HUES48 (cell line): ENCODE measurements at regions not wholly inside any gene's neighbourhood (a gene's known extent, or its start where the extent isn't known, plus 50 kb on each side); places are given as distances from the start of the nearest gene placed in this dataset.
"Not testable (repeated sequence)": the region's sequence is repeated elsewhere in the genome, so short reads cannot be mapped to it uniquely, and the experiment has no call there.

Experiments
- H3K27ac ChIP-seq: one replicate; pipeline ENCODE4 v1.7.0; 2013; ENCODE audit warnings: low read depth, low read length, inconsistent platforms
- H3K27me3 ChIP-seq: 2 replicates; pipeline ENCODE4 v1.6.1; 2013; ENCODE audit warnings: mild to moderate bottlenecking, low read length; ENCODE audit not compliant: control insufficient read depth, insufficient read depth
- H3K36me3 ChIP-seq: 2 replicates; pipeline ENCODE4 v1.6.1; 2013; ENCODE audit warnings: low read length; ENCODE audit not compliant: control insufficient read depth, insufficient read depth
- H3K4me1 ChIP-seq: 2 replicates; pipeline ENCODE4 v1.6.1; 2013; ENCODE audit warnings: mild to moderate bottlenecking, low read length; ENCODE audit not compliant: control insufficient read depth, insufficient read depth
- H3K4me3 ChIP-seq: 2 replicates; pipeline ENCODE4 v1.5.1; 2013; ENCODE audit warnings: mild to moderate bottlenecking, low read depth, low read length
- H3K9ac ChIP-seq: 2 replicates; pipeline ENCODE4 v1.6.1; 2013; ENCODE audit warnings: mild to moderate bottlenecking, low read depth, low read length, moderate library complexity
- H3K9me3 ChIP-seq: 2 replicates; pipeline ENCODE4 v1.6.1; 2013; ENCODE audit warnings: low read length; ENCODE audit not compliant: control insufficient read depth, insufficient read depth

DNA sequence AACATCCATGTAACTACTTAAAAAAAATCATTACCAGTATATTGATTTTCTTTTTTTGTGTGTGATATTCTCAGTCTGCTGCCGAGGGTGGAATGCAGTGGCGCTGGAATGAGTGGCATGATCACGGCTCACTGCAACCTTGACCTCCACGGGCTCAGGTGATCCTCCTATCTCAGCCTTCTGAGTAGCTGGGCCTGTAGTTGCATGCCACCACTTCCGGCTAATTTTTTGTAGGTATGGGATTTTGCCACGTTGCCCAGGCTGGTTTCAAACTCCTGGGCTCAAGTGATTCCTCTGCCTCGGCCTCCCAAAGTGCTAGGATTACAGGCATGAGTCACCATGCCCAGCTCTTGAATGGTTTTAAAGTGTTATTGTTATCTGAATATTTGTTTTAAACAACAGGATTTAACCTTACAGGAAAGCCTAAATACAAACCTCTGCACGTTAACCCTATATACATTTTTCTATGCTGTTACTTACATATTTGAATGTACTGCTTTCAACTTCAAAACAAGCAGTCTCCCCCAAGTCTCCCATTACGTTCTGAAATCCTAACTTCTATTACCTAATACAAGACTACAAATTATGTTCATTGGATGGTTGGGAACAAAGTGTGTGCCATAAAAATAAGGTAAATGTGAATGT lies 61.7 kb downstream of the KPNA2 start:
- Histone ChIP-seq H3K36me3 (no peaks in the 10 kb centered on the region), H3K9me3 (no peaks in the 10 kb centered on the region), H3K4me3 (no peak overlapping the region), H3K27ac (no peak overlapping the region), H3K4me1 (no peaks in the 10 kb centered on the region), H3K9ac (no peak overlapping the region), H3K27me3 (peaks cover 18% of the 10 kb centered on the region)

GRCh38 chr17:68099341-68099753 lies 63.8 kb downstream of the KPNA2 start:
- H3K4me3 ChIP-seq, H3K9ac ChIP-seq, H3K9me3 ChIP-seq, H3K4me1 ChIP-seq, H3K27ac ChIP-seq, H3K36me3 ChIP-seq: not testable (repeated sequence)
- H3K27me3 ChIP-seq = peaks cover 27% of the 10 kb centered on the region

DNA sequence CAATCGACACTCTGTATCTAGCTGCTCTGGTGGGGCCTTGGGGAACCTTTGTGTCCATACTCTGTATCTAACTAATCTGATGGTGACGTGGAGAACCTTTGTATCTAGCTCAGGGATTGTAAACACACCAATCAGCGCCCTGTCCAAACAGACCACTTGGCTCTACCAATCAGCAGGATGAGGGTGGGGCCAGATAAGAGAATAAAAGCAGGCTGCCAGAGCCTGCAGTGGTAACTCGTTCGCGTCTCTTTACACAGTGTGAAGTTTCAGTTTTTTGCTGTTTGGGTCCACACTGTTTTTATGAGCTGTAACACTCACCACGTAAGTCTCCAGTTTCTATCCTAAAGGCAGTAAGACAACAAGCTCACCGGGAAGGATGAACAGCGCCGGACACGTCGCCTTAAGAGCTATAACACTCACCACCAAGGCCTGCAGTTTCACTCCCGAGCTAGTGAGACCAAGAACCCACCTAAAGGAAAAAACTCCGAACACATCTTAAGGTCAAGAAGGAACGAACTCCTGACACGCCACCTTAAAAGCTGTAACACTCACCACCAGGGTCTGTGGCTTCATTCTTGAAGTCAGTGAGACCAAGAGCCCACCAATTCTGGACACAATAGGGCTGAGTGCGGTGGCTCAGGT lies 64.6 kb downstream of the KPNA2 start:
- no peaks in the 10 kb centered on the region for H3K4me1 ChIP-seq
- H3K4me3 ChIP-seq = no peak overlapping the region
- no peaks in the 10 kb centered on the region for H3K36me3 ChIP-seq
- H3K27ac ChIP-seq = no peak overlapping the region
- no peak overlapping the region for H3K9ac ChIP-seq
- peaks cover 27% of the 10 kb centered on the region for H3K27me3 ChIP-seq
- no peaks in the 10 kb centered on the region for H3K9me3 ChIP-seq

- H3K4me3 ChIP-seq = peak overlapping the region; percentile 73
Measured at GRCh38 chr17:68101075-68101986, 65.8 kb downstream of the KPNA2 start.

GRCh38 chr17:68101987-68102314 lies 66.4 kb downstream of the KPNA2 start:
- Histone ChIP-seq H3K27me3 (peaks cover 27% of the 10 kb centered on the region), H3K9me3 (no peaks in the 10 kb centered on the region), H3K27ac (peak overlapping the region; percentile 27), H3K36me3 (no peaks in the 10 kb centered on the region), H3K4me1 (no peaks in the 10 kb centered on the region), H3K9ac (no peak overlapping the region; the same call in 1 of the 2 replicates), H3K4me3 (peak overlapping the region; percentile 73)

More at GRCh38 chr17:68101075-68101986, 65.8 kb downstream of the KPNA2 start:
- Histone ChIP-seq H3K27ac (peak overlapping the region; percentile 27), H3K4me1 (no peaks in the 10 kb centered on the region), H3K36me3 (no peaks in the 10 kb centered on the region), H3K27me3 (peaks cover 27% of the 10 kb centered on the region), H3K9me3 (no peaks in the 10 kb centered on the region), H3K9ac (peak overlapping the region; percentile 63; the same call in 1 of the 2 replicates)

DNA sequence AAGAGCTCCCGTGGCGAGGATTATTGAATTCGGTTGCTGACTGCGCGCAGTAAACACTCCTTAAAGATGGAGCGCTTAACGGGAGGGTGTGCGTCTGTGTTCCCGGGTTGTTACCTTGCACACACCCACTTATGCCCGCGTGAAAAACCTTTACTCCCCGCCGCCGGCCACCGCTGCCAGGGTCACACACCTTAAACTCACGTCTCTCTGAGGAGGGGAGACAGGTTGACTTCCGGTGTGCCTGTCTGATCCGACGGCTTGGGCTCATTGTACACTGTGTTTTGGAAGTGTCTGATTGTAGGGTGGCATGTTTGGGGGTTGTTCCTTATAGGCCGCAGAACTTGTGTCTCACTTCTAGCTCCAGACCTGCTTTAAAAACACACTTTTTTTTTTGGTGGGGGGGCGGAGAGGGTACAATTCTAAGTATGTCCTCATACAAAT lies 66.8 kb downstream of the KPNA2 start:
- Histone ChIP-seq H3K27ac (no peak overlapping the region), H3K4me3 (peak overlapping the region; percentile 73), H3K4me1 (no peaks in the 10 kb centered on the region), H3K27me3 (peaks cover 27% of the 10 kb centered on the region), H3K9ac (no peak overlapping the region), H3K36me3 (no peaks in the 10 kb centered on the region), H3K9me3 (no peaks in the 10 kb centered on the region)

DNA sequence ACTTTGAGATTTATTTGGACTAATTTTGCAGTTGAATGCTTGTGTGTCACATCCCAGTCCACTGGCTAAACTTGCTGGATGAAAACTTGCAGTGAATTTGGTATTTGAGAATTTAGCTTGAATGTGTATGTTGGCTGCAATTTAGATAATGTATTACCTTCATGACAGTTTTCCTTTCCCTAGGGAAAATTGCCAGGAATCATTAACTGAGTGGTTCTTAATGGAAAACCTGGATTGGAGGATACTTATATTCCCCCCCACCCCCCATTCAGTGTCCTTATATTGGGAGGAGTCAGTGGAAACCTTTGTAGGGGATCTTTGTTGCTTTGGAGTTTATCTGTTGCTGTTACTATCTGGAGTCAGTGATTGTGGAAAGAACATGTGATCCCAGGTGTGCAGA lies 67.6 kb downstream of the KPNA2 start:
- Histone ChIP-seq H3K9ac (no peak overlapping the region), H3K9me3 (no peaks in the 10 kb centered on the region), H3K4me3 (no peak overlapping the region), H3K27ac (no peak overlapping the region), H3K4me1 (no peaks in the 10 kb centered on the region), H3K27me3 (peaks cover 27% of the 10 kb centered on the region), H3K36me3 (no peaks in the 10 kb centered on the region)

DNA sequence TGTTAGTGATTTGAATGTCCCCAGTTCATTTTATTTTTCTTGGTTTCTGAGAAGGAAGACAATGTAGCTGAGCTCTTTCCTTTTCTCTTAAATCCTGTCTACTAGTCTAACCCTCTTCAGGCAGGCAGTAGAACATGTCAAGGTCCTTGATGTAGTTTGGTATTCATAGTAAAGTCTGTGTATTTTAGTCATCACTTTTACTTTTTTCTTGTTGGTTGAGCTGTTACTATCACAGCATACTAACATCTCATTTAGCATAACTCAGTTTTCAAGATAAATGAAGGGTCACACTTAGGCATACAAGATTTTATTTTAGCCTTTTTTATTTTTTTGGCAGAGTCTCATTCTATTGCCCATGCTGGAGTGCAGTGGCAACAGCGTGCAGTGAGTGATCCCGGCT lies 70.5 kb downstream of the KPNA2 start:
- Histone ChIP-seq H3K4me3 (no peak overlapping the region), H3K36me3 (no peaks in the 10 kb centered on the region), H3K27me3 (peaks cover 12% of the 10 kb centered on the region), H3K4me1 (no peaks in the 10 kb centered on the region), H3K9ac (no peak overlapping the region), H3K27ac (no peak overlapping the region), H3K9me3 (no peaks in the 10 kb centered on the region)

DNA sequence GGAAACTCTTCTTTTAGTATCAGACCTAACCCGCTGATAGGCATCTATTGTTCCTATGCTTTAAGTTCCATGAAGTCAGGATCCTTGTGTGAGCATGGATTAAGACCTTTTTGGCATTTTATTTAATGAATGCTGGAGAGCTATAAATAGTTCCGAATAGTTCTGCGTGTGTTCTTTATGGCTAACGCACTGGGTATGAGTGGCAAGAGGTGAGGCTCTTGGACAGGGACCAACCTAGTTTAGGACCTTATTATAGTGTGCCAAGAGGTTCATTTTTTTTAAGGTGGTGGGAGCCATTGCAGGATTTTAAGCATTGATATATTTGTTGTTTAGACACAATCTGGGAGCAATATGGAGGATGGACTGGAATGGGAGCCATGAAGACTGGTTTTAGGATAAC lies 71.8 kb downstream of the KPNA2 start:
- Histone ChIP-seq H3K9me3 (no peaks in the 10 kb centered on the region), H3K27ac (no peak overlapping the region), H3K4me3 (no peak overlapping the region), H3K4me1 (no peaks in the 10 kb centered on the region), H3K9ac (no peak overlapping the region), H3K36me3 (no peaks in the 10 kb centered on the region), H3K27me3 (peaks cover 8% of the 10 kb centered on the region; the same call in 1 of the 2 replicates)

DNA sequence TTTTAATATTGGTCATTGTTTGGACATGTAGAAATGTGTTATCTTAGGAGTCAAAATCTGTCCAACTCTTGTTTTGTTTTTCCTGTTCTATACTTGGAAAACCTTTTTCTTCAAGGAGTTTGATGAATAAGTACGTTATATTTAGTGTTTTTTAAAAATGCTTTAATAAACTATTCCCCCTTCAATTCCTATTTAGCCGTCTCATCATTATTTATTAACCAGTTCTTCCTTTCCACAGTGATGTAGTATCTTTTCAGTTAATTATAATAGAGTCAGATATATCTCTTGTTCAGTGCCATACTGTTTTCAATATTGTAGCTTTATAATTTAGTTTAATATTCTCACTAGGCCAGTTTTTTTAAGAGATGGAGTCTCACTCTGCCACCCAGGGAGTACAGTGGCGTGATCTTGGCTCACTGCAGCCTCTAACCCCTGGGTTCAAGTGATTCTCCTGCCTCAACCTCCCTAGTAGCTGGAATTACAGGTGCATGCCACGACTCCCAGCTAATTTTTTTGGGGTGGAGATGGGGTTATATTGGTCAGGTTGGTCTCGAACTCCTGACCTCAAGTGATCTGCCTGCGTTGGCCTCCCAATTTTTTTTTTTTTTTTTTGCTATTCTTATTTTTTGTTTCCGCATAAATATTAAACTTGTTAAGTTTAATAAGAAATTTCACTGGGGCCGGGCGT lies 72.9 kb downstream of the KPNA2 start:
- Histone ChIP-seq H3K36me3 (no peaks in the 10 kb centered on the region), H3K4me3 (no peak overlapping the region), H3K27me3 (no peaks in the 10 kb centered on the region), H3K4me1 (no peaks in the 10 kb centered on the region), H3K9ac (no peak overlapping the region), H3K27ac (no peak overlapping the region), H3K9me3 (no peaks in the 10 kb centered on the region)
